RCC 7860 (cell line): ENCODE measurements at regions not wholly inside any gene's neighbourhood (a gene's known extent, or its start where the extent isn't known, plus 50 kb on each side); places are given as distances from the start of the nearest gene placed in this dataset.

Experiments used
- DNase-seq: peaks from one replicate; pipeline ENCODE4 v3.0.0-alpha.2; 2015; ENCODE audit warnings: low spot score
- FAIRE-seq: peaks from 2 replicates; lab custom pipeline; 2012; peaks lifted over from hg19 to GRCh38; lab: Jason Lieb, UNC

- FAIRE-seq (no peak), DNase-seq (no peak)
Measured at GRCh38 chr16:24414534-24414933, 124.8 kb upstream of the RBBP6 start.

- DNase-seq, result no peak
- FAIRE-seq, result no peak
Measured at GRCh38 chr16:24418733-24419132, 120.6 kb upstream of the RBBP6 start.

GRCh38 chr16:24423312-24423711 is 116.1 kb upstream of the RBBP6 start:
- peak; percentile 7 for DNase-seq
- no peak for FAIRE-seq

GRCh38 chr16:24424364-24424763 is 115.0 kb upstream of the RBBP6 start:
- no peak for DNase-seq
- no peak for FAIRE-seq

- no peak for FAIRE-seq
Measured at GRCh38 chr16:24427840-24428239, 111.5 kb upstream of the RBBP6 start.

GRCh38 chr16:24428756-24429155 is 110.6 kb upstream of the RBBP6 start:
- FAIRE-seq, result no peak
- no peak for DNase-seq

More at GRCh38 chr16:24427840-24428239, 111.5 kb upstream of the RBBP6 start:
- DNase-seq, result no peak

- FAIRE-seq (no peak), DNase-seq (peak; percentile 22)
Measured at GRCh38 chr16:24430954-24431760, 108.2 kb upstream of the RBBP6 start.

- FAIRE-seq (no peak), DNase-seq (no peak)
Measured at GRCh38 chr16:24433706-24434105, 105.7 kb upstream of the RBBP6 start.

- FAIRE-seq (no peak), DNase-seq (no peak)
Measured at GRCh38 chr16:24440306-24440705, 99.1 kb upstream of the RBBP6 start.

GRCh38 chr16:24442631-24443030 is 96.7 kb upstream of the RBBP6 start:
- FAIRE-seq, result no peak
- no peak for DNase-seq

GRCh38 chr16:24445216-24445615 is 94.2 kb upstream of the RBBP6 start:
- FAIRE-seq, result no peak
- DNase-seq, result no peak

GRCh38 chr16:24446189-24446588 is 93.2 kb upstream of the RBBP6 start:
- no peak for FAIRE-seq
- DNase-seq, result no peak

GRCh38 chr16:24452724-24453123 is 86.6 kb upstream of the RBBP6 start:
- no peak for DNase-seq
- FAIRE-seq, result no peak

- FAIRE-seq (no peak), DNase-seq (no peak)
Measured at GRCh38 chr16:24463196-24463945, 76.0 kb upstream of the RBBP6 start.

- DNase-seq (no peak), FAIRE-seq (no peak)
Measured at GRCh38 chr16:24471561-24472350, 67.6 kb upstream of the RBBP6 start.

GRCh38 chr16:24477492-24477891 is 61.9 kb upstream of the RBBP6 start:
- DNase-seq, result no peak
- FAIRE-seq, result no peak

GRCh38 chr16:24478401-24478800 is 61.0 kb upstream of the RBBP6 start:
- no peak for FAIRE-seq

GRCh38 chr16:24482681-24483202 is 56.6 kb upstream of the RBBP6 start:
- DNase-seq (no peak), FAIRE-seq (no peak)

More at GRCh38 chr16:24478401-24478800, 61.0 kb upstream of the RBBP6 start:
- no peak for DNase-seq

GRCh38 chr16:24488045-24488444 is 51.3 kb upstream of the RBBP6 start:
- FAIRE-seq (no peak), DNase-seq (no peak)
